NT2/D1 (cell line): ENCODE measurements at regions not wholly inside any gene's neighbourhood (a gene's known extent, or its start where the extent isn't known, plus 50 kb on each side); places are given as distances from the start of the nearest gene placed in this dataset.

Experiments used
- SUZ12 ChIP-seq: IDR thresholded peaks from 2 replicates; pipeline ENCODE4 v1.6.1; 2011; ENCODE audit not compliant: insufficient read length, insufficient read depth; ENCODE audit errors: extremely low read depth
- ZNF274 ChIP-seq: IDR thresholded peaks from 2 replicates; pipeline ENCODE4 v1.6.1; 2011; ENCODE audit warnings: mild to moderate bottlenecking, low read depth, low read length

- no peak for TF ChIP-seq ZNF274
- no peak for TF ChIP-seq SUZ12
Observed at GRCh38 chr4:58435871-58436270, 1325.7 kb upstream of the IGFBP7 start.
